Neural progenitor cell (in vitro differentiated cells): ENCODE measurements at regions not wholly inside any gene's neighbourhood (a gene's known extent, or its start where the extent isn't known, plus 50 kb on each side); places are given as distances from the start of the nearest gene placed in this dataset.

ENCODE experiments used
- DNase-seq: peaks from one replicate; pipeline ENCODE4 v3.0.0-alpha.2; 2016; ENCODE audit warnings: low spot score
- H2AFZ ChIP-seq: fragments of 200-600 bp; sonication (generic); replicated peaks from 2 replicates; pipeline ENCODE4 v1.6.1; 2016; ENCODE audit warnings: antibody characterized with exemption
- H3F3A ChIP-seq: fragments of 200-600 bp; sonication (generic); 2 replicates; pipeline ENCODE4 v1.6.1; 2016; ENCODE audit warnings: antibody characterized with exemption, low read depth
- H3K27ac ChIP-seq: fragments of 200-600 bp; sonication (generic); 2 replicates; pipeline ENCODE4 v1.5.1; 2016; ENCODE audit warnings: mild to moderate bottlenecking
- H3K27me3 ChIP-seq: fragments of 200-600 bp; sonication (generic); 2 replicates; pipeline ENCODE4 v1.6.1; 2016; ENCODE audit warnings: mild to moderate bottlenecking, moderate library complexity
- H3K36me3 ChIP-seq: fragments of 200-600 bp; sonication (generic); 2 replicates; pipeline ENCODE4 v1.5.1; 2016
- H3K4me1 ChIP-seq: fragments of 200-600 bp; sonication (generic); 2 replicates; pipeline ENCODE4 v1.6.1; 2016; ENCODE audit warnings: mixed run types
- H3K4me2 ChIP-seq: fragments of 200-600 bp; sonication (generic); 2 replicates; pipeline ENCODE4 v1.6.1; 2016
- H3K4me3 ChIP-seq: fragments of 200-600 bp; sonication (generic); 2 replicates; pipeline ENCODE4 v1.5.1; 2016
- H3K79me2 ChIP-seq: fragments of 200-600 bp; sonication (generic); 2 replicates; pipeline ENCODE4 v1.6.1; 2016; ENCODE audit warnings: low read depth
- H3K9ac ChIP-seq: fragments of 200-600 bp; sonication (generic); 2 replicates; pipeline ENCODE4 v1.6.1; 2016
- H3K9me3 ChIP-seq: fragments of 200-600 bp; sonication (generic); 2 replicates; pipeline ENCODE4 v1.5.1; 2016; ENCODE audit warnings: low read depth
- H4K20me1 ChIP-seq: fragments of 200-600 bp; sonication (generic); 2 replicates; pipeline ENCODE4 v1.6.1; 2016; ENCODE audit warnings: low read depth
- H3K27ac Mint-ChIP-seq: 3 replicates; pipeline ENCODE4 v1.8.0; 2021; ENCODE audit warnings: mixed read lengths
- H3K27me3 Mint-ChIP-seq: 2 replicates; pipeline ENCODE4 v1.8.0; 2022; ENCODE audit warnings: low read depth, mild to moderate bottlenecking, inconsistent platforms, moderate library complexity, mixed read lengths; ENCODE audit not compliant: insufficient read depth
- H3K36me3 Mint-ChIP-seq: 3 replicates; pipeline ENCODE4 v1.8.0; 2021; ENCODE audit warnings: mixed read lengths
- H3K4me1 Mint-ChIP-seq: 3 replicates; pipeline ENCODE4 v1.8.0; 2021; ENCODE audit warnings: mixed read lengths
- H3K4me3 Mint-ChIP-seq: 3 replicates; pipeline ENCODE4 v1.8.0; 2021; ENCODE audit warnings: mild to moderate bottlenecking, moderate library complexity, mixed read lengths
- H3K9me3 Mint-ChIP-seq: 3 replicates; pipeline ENCODE4 v1.8.0; 2020; ENCODE audit warnings: mixed read lengths
- CTCF ChIP-seq: fragments of 200-600 bp; sonication (generic); IDR thresholded peaks from 2 replicates; pipeline ENCODE4 v1.5.1; 2017; ENCODE audit warnings: antibody characterized with exemption, mild to moderate bottlenecking
- EZH2 ChIP-seq: fragments of 200-600 bp; sonication (generic); IDR thresholded peaks from 2 replicates; pipeline ENCODE4 v1.6.1; 2017; ENCODE audit warnings: antibody characterized with exemption, mild to moderate bottlenecking, moderate library complexity
- EZH2phosphoT487 ChIP-seq: fragments of 200-600 bp; sonication (generic); IDR thresholded peaks from 2 replicates; pipeline ENCODE4 v1.6.1; 2017; ENCODE audit warnings: antibody characterized with exemption

- Histone ChIP-seq H3K36me3 (no peaks in the 10 kb centered on the region), H3K9ac (no peak overlapping the region), H3K9me3 (no peaks in the 10 kb centered on the region), H2AFZ (no peak overlapping the region), H3K27me3 (no peaks in the 10 kb centered on the region), H3K27ac (no peak overlapping the region), H3K79me2 (no peaks in the 10 kb centered on the region), H3K4me1 (no peaks in the 10 kb centered on the region), H4K20me1 (no peaks in the 10 kb centered on the region), H3F3A (no peaks in the 10 kb centered on the region), H3K4me3 (no peak overlapping the region), H3K4me2 (no peak overlapping the region)
- Mint-ChIP-seq H3K36me3 (no peaks in the 10 kb centered on the region), H3K4me1 (peaks cover 2% of the 10 kb centered on the region), H3K9me3 (no peaks in the 10 kb centered on the region), H3K27ac (no peak overlapping the region), H3K4me3 (no peak overlapping the region), H3K27me3 (no peaks in the 10 kb centered on the region)
- DNase-seq, result no peak
- no peak for TF ChIP-seq EZH2
- TF ChIP-seq CTCF, result no peak
- no peak for TF ChIP-seq EZH2phosphoT487
Measured at GRCh38 chr2:18104595-18105224, 226.2 kb downstream of the KCNS3 start.

- Histone ChIP-seq H2AFZ (no peak overlapping the region), H3F3A (no peaks in the 10 kb centered on the region), H3K9ac (no peak overlapping the region), H3K36me3 (no peaks in the 10 kb centered on the region), H3K4me1 (no peaks in the 10 kb centered on the region), H3K27me3 (no peaks in the 10 kb centered on the region), H3K27ac (no peak overlapping the region), H3K9me3 (no peaks in the 10 kb centered on the region), H3K4me2 (no peak overlapping the region), H3K79me2 (no peaks in the 10 kb centered on the region), H3K4me3 (no peak overlapping the region), H4K20me1 (no peaks in the 10 kb centered on the region)
- H3K27ac Mint-ChIP-seq, result no peak overlapping the region
- H3K36me3 Mint-ChIP-seq, result no peaks in the 10 kb centered on the region
- no peaks in the 10 kb centered on the region for H3K27me3 Mint-ChIP-seq
- no peaks in the 10 kb centered on the region for H3K9me3 Mint-ChIP-seq
- TF ChIP-seq EZH2 (no peak), EZH2phosphoT487 (no peak), CTCF (no peak)
- H3K4me3 Mint-ChIP-seq, result no peak overlapping the region
- H3K4me1 Mint-ChIP-seq, result peaks cover 3% of the 10 kb centered on the region
- DNase-seq, result no peak
Measured at GRCh38 chr2:18096836-18097405, 218.5 kb downstream of the KCNS3 start.

- Histone ChIP-seq H3K27me3 (no peaks in the 10 kb centered on the region), H3K4me3 (no peak overlapping the region), H3K79me2 (no peaks in the 10 kb centered on the region), H3K9ac (no peak overlapping the region), H3K36me3 (no peaks in the 10 kb centered on the region), H3F3A (no peaks in the 10 kb centered on the region), H3K4me1 (no peaks in the 10 kb centered on the region), H3K27ac (no peak overlapping the region), H3K4me2 (no peak overlapping the region), H2AFZ (no peak overlapping the region), H3K9me3 (no peaks in the 10 kb centered on the region), H4K20me1 (no peaks in the 10 kb centered on the region)
- Mint-ChIP-seq H3K4me1 (peaks cover 3% of the 10 kb centered on the region), H3K27ac (no peak overlapping the region), H3K27me3 (no peaks in the 10 kb centered on the region), H3K36me3 (no peaks in the 10 kb centered on the region), H3K9me3 (no peaks in the 10 kb centered on the region), H3K4me3 (no peak overlapping the region)
- no peak for DNase-seq
- TF ChIP-seq CTCF (no peak), EZH2phosphoT487 (no peak), EZH2 (no peak)
Measured at GRCh38 chr2:18094277-18094676, 215.8 kb downstream of the KCNS3 start.
